Colonic mucosa (tissue), 4 donors: ENCODE measurements at regions not wholly inside any gene's neighbourhood (a gene's known extent, or its start where the extent isn't known, plus 50 kb on each side); places are given as distances from the start of the nearest gene placed in this dataset.

Experiments
- DNase-seq: peaks from one replicate; pipeline ENCODE4 v3.0.0-alpha.2; 2020
- H3K27ac ChIP-seq: fragments of 200-600 bp; one replicate; pipeline ENCODE4 v1.8.0; 2021
- H3K27me3 ChIP-seq: fragments of 200-600 bp; one replicate; pipeline ENCODE4 v1.8.0; 2021
- H3K36me3 ChIP-seq: fragments of 200-600 bp; one replicate; pipeline ENCODE4 v1.8.0; 2021
- H3K4me1 ChIP-seq: fragments of 200-600 bp; one replicate; pipeline ENCODE4 v1.8.0; 2021; ENCODE audit warnings: mild to moderate bottlenecking
- H3K4me3 ChIP-seq: fragments of 200-600 bp; one replicate; pipeline ENCODE4 v1.8.0; 2021
- H3K9ac ChIP-seq, 2 donors: one replicate each; pipeline ENCODE4 v1.7.0; 2013; ENCODE audit warnings: control low read depth in 2 of 2, low read depth in 2 of 2, low read length in 2 of 2
- H3K9me3 ChIP-seq: fragments of 200-600 bp; one replicate; pipeline ENCODE4 v1.8.0; 2021
- intact Hi-C: fragments of 100-400 bp; cut with DNase I; formaldehyde crosslinking; loops from one replicate; pipeline ENCODE4 v1.14.1; 2022
- TF ChIP-seq, protein P1 (sequence below): fragments of 200-600 bp; IDR thresholded peaks from one replicate; pipeline ENCODE4 v1.8.0; 2022; ENCODE audit warnings: antibody characterized with exemption, mild to moderate bottlenecking
- donor health status: healthy.
- donor health status: DM: no; HTN: no; CAD: no.
- donor health status: DM: no; HTN: no; CAD: no.

GRCh38 chr5:2805080-2805479 lies 53.6 kb upstream of the IRX2 start:
- no peak overlapping the region for H3K4me3 ChIP-seq
- intact Hi-C loops: no loop called here
- H3K4me1 ChIP-seq: no peaks in the 10 kb centered on the region
- H3K27me3 ChIP-seq: no peaks in the 10 kb centered on the region
- no peaks in the 10 kb centered on the region for H3K9me3 ChIP-seq
- TF ChIP-seq, protein P1, sequence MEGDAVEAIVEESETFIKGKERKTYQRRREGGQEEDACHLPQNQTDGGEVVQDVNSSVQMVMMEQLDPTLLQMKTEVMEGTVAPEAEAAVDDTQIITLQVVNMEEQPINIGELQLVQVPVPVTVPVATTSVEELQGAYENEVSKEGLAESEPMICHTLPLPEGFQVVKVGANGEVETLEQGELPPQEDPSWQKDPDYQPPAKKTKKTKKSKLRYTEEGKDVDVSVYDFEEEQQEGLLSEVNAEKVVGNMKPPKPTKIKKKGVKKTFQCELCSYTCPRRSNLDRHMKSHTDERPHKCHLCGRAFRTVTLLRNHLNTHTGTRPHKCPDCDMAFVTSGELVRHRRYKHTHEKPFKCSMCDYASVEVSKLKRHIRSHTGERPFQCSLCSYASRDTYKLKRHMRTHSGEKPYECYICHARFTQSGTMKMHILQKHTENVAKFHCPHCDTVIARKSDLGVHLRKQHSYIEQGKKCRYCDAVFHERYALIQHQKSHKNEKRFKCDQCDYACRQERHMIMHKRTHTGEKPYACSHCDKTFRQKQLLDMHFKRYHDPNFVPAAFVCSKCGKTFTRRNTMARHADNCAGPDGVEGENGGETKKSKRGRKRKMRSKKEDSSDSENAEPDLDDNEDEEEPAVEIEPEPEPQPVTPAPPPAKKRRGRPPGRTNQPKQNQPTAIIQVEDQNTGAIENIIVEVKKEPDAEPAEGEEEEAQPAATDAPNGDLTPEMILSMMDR: no peak
- H3K9ac ChIP-seq: no peak overlapping the region
- no peaks in the 10 kb centered on the region for H3K36me3 ChIP-seq
- no peak for DNase-seq
- no peak overlapping the region for H3K27ac ChIP-seq

DNA sequence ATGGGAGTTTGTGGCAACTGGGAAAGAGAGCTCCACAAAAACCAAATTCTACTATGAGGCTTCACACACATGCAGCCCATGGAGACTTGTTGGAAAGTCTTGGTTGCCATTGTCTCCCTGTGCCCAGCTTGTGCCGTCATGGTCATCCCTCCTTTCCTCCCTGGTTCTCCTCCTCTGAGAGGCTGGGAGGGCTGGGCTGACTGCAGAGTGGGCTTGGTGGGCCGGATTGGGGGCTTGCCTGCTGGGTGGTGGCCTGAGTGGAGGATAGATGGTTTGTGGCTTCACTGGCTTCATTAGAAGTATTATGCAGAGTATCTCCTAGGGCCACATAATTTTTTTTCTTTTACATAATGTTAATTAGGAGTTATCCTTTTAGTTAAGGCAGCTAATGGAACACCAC lies 52.3 kb upstream of the IRX2 start:
- H3K4me1 ChIP-seq: no peaks in the 10 kb centered on the region
- H3K27me3 ChIP-seq: no peaks in the 10 kb centered on the region
- intact Hi-C loops: no loop called here
- no peak overlapping the region for H3K27ac ChIP-seq
- H3K4me3 ChIP-seq: no peak overlapping the region
- H3K9me3 ChIP-seq: no peaks in the 10 kb centered on the region
- H3K9ac ChIP-seq: no peak overlapping the region
- no peak for DNase-seq
- no peaks in the 10 kb centered on the region for H3K36me3 ChIP-seq
- TF ChIP-seq, protein P1: no peak

DNA sequence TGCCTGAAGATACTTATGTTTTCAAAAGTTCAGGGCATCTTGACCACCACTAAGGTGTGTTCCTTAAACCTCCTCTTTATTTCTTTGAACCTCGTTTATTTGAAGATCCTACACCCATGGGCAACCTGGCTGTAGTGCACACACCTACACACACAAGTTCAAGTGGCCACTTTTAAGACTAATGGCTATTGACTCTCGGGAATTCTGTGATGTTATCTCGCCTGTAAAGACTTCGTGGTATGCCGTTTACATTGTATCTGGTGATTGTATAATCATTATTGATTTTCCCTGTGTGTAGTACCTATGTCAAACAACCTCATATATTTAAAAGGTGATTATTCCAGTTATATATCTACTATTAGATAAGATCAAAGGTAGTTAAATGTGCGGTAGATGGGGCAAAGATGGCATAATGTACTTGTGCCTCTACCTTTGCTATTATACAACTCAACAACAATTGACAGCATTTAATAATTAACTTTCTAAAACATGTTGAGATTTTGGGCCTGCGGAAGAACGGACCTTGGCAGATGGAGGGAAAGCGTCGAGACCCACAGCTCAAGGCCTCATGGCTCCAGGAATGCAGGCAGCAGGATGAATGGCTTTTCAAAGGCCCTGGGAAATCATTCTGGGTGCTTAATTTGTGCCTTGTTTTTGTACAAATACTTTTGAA lies 51.4 kb upstream of the IRX2 start:
- Histone ChIP-seq H3K36me3 (no peaks in the 10 kb centered on the region), H3K27me3 (no peaks in the 10 kb centered on the region), H3K9me3 (no peaks in the 10 kb centered on the region), H3K4me3 (no peak overlapping the region), H3K27ac (no peak overlapping the region), H3K9ac (no peak overlapping the region), H3K4me1 (no peaks in the 10 kb centered on the region)
- DNase-seq: no peak
- TF ChIP-seq, protein P1: no peak
- intact Hi-C loops: no loop called here

- H3K4me3 ChIP-seq: no peak overlapping the region
- H3K36me3 ChIP-seq: no peaks in the 10 kb centered on the region
- H3K9ac ChIP-seq: no peak overlapping the region
- no peaks in the 10 kb centered on the region for H3K27me3 ChIP-seq
- H3K9me3 ChIP-seq: no peaks in the 10 kb centered on the region
- intact Hi-C loops: no loop called here
- no peak overlapping the region for H3K27ac ChIP-seq
- no peak for DNase-seq
- no peaks in the 10 kb centered on the region for H3K4me1 ChIP-seq
- TF ChIP-seq, protein P1: no peak
These were observed 50.4 kb upstream of the IRX2 start for GRCh38 chr5:2801577-2802525.
